ENCODE measurements at regions not wholly inside any gene's neighbourhood (a gene's known extent, or its start where the extent isn't known, plus 50 kb on each side); places are given as distances from the start of the nearest gene placed in this dataset.

- WGBS (ENCODE audit: low lambda C conversion rate) = 95% methylated on average over 11 of the region's 11 CpGs
- Histone ChIP-seq H3K9me3 (ENCODE audit: low read length) (no peaks in the 10 kb centered on the region), H3K4me1 (ENCODE audit: insufficient read depth, low read length) (peaks cover 48% of the 10 kb centered on the region), H4K20me1 (ENCODE audit: insufficient read depth, low read length) (no peaks in the 10 kb centered on the region), H3K79me2 (ENCODE audit: insufficient read depth, low read length) (peaks cover 58% of the 10 kb centered on the region), H3K9ac (ENCODE audit: insufficient read depth, low read depth, low read length) (no peak overlapping the region), H3K27me3 (ENCODE audit: control insufficient read depth in 1 of 2, insufficient read depth in 2 of 2, low read length in 2 of 2) (no peaks in the 10 kb centered on the region), H3K36me3 (replicated peaks in 1 of 2; ENCODE audit: control insufficient read depth in 1 of 2, insufficient read depth in 2 of 2, low read length in 2 of 2) (peaks cover 0 to 1% of the 10 kb centered on the region in 2 experiments; a peak in 2 of 5 replicates), H3K4me2 (ENCODE audit: low read depth, low read length) (no peak overlapping the region), H3K27ac (ENCODE audit: extremely low read length, insufficient read depth, low read length) (no peak overlapping the region), H2AFZ (ENCODE audit: low read length) (no peak overlapping the region), H3K4me3 (replicated peaks in 1 of 3; ENCODE audit: insufficient read depth in 1 of 3, low read depth in 2 of 3, low read length in 3 of 3) (no peak overlapping the region)
- intact Hi-C loops (cut with micrococcal nuclease; ENCODE audit: unreplicated experiment) = loop anchor here (10.0 kb wide), 1 partner anchor 816 kb away; no protein-coding TSS in a partner anchor
- POLR2A ChIA-PET = no interaction called here
- CTCF ChIA-PET (ENCODE audit: low intra/inter-chr PET ratio, low total read pairs) = no interaction called here
- FAIRE-seq = no peak
- no peak for ATAC-seq
- TF ChIP-seq NFIC (IDR thresholded peaks at IDR 0.05; ENCODE audit: low read length) = no peak
- TF ChIP-seq SALL1 (CRISPR knock-in tag; IDR thresholded peaks at IDR 0.05) = no peak
- no peak for TF ChIP-seq ZNF709 (CRISPR knock-in tag; IDR thresholded peaks at IDR 0.05)
- no peak for TF ChIP-seq SNAPC4 (CRISPR knock-in tag; IDR thresholded peaks at IDR 0.05)
- TF ChIP-seq NR0B2 (CRISPR knock-in tag; IDR thresholded peaks at IDR 0.05) = no peak
- TF ChIP-seq ZNF207 (IDR thresholded peaks at IDR 0.05; ENCODE audit: borderline replicate concordance) = no peak
- no peak for TF ChIP-seq KDM4B (CRISPR knock-in tag; IDR thresholded peaks at IDR 0.05)
- no peak for TF ChIP-seq ZBTB2 (CRISPR knock-in tag; IDR thresholded peaks at IDR 0.05; ENCODE audit: low read depth)
- TF ChIP-seq WIZ (CRISPR knock-in tag; IDR thresholded peaks at IDR 0.05) = no peak
- TF ChIP-seq HDAC2 (CRISPR knock-in tag; IDR thresholded peaks at IDR 0.05) = no peak
- in situ Hi-C loops (cut with HindIII; ENCODE audit: extremely low pct_ligation_motif_present, low pct_unique_long_range_greater_than_20kb) = loop anchor here (25.0 kb wide), 1 partner anchor 542 kb away; no protein-coding TSS in a partner anchor
- no TSS peak for BruUV-seq (replicated peaks)
- DNase-seq (ENCODE audit: low spot score) = no peak
Observed at GRCh38 chr12:24020397-24021163, 71.1 kb upstream of the SOX5 start.

All from HepG2 (cell line).